D721Med (cell line): ENCODE measurements at regions not wholly inside any gene's neighbourhood (a gene's known extent, or its start where the extent isn't known, plus 50 kb on each side); places are given as distances from the start of the nearest gene placed in this dataset.

Experiments used
- DNase-seq: peaks from one replicate; pipeline ENCODE4 v3.0.0; 2011; ENCODE audit warnings: low spot score; ENCODE audit not compliant: insufficient read length
- FAIRE-seq: peaks from 2 replicates; lab custom pipeline; 2011; peaks lifted over from hg19 to GRCh38; lab: Jason Lieb, UNC
- CTCF ChIP-seq: IDR thresholded peaks from 2 replicates; pipeline ENCODE4 v1.5.1; 2012; ENCODE audit warnings: mild to moderate bottlenecking, control low read depth; ENCODE audit not compliant: insufficient read depth; ENCODE audit errors: missing control alignments

GRCh38 chr12:84601483-84601882 lies 311.1 kb downstream of the SLC6A15 start:
- no peak for TF ChIP-seq CTCF
- no peak for FAIRE-seq

GRCh38 chr12:84599539-84599938 lies 313.1 kb downstream of the SLC6A15 start:
- FAIRE-seq (no peak), DNase-seq (no peak)
- no peak for TF ChIP-seq CTCF

More at GRCh38 chr12:84601483-84601882, 311.1 kb downstream of the SLC6A15 start:
- DNase-seq: no peak

DNA sequence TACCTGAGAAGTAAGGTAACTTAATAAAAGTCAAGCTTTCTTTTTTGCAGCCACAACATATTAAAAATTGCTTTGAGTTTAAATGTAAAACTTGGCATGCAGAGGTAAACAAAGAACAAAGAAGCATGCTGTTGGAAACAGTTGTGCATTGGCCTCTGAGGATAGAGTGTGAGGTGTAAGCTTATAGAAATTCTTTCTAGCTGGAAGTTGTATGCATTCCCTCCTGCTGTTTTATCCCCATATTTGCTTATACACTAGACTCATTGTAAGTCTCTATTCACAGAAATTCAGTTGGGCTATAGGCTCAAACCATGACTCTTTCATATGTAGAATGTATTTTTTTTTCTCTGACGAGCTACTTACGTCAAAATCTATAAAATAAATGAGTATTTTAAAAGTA lies 316.3 kb downstream of the SLC6A15 start:
- FAIRE-seq (no peak), DNase-seq (no peak)
- no peak for TF ChIP-seq CTCF

GRCh38 chr12:84594157-84594556 lies 318.4 kb downstream of the SLC6A15 start:
- TF ChIP-seq CTCF: no peak
- DNase-seq: no peak
- FAIRE-seq: no peak

DNA sequence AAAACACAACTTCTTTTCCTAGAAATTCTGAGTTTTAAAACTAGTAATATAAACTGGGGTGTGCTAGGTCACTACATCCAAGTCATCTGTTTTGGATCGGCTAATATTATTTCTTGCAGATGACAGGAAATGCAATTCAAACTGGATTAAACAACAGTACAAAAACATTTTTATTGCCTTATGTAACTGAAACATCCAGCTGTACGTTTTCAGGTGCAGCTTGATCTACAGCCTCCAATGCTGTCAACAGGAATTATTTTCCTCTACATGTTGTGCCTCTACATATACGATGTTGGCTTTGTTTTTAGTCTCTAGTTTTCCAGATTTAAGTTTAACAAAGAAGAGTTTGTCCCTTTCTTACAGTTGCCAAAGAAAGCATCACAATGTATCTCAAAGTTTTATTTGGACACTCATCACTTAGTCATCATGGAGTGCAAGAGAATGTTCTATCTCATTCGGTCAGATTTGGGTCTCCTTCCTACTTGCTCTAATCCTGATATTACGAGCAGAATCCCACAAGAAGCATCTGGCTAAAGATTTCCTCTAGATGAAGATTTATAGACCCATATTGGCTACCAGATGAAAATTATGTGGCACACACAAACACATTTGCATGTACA lies 326.7 kb downstream of the SLC6A15 start:
- TF ChIP-seq CTCF: no peak
- FAIRE-seq (no peak), DNase-seq (no peak)

DNA sequence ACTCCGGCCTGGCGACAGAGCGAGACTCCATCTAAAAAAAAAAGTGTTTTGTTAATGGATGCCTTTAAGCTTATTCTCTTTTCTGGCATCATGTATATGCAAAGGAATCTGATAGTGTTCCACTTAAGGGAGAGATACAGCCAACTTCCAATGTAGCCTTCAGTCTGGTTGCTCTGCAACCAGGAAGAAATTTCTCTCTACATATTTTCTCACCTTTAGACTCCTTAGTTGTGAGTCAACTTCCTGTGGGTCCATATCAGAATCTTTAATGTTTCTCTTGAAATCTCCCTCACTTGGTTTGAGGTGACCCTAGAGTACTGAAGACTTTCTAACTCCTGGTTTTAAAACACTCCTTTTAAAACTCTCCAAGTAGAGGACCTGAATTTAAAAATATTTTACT lies 340.4 kb downstream of the SLC6A15 start:
- FAIRE-seq: no peak
- TF ChIP-seq CTCF: no peak
- no peak for DNase-seq

GRCh38 chr12:84562331-84562730 lies 350.3 kb downstream of the SLC6A15 start:
- DNase-seq (no peak), FAIRE-seq (no peak)
- TF ChIP-seq CTCF: no peak
